Cardiac muscle cell (in vitro differentiated cells and primary cell): ENCODE measurements at regions not wholly inside any gene's neighbourhood (a gene's known extent, or its start where the extent isn't known, plus 50 kb on each side); places are given as distances from the start of the nearest gene placed in this dataset.
"Not testable (repeated sequence)": the region's sequence is repeated elsewhere in the genome, so short reads cannot be mapped to it uniquely, and the experiment has no call there.

Experiments
- DNase-seq, 2 donors: peaks; one replicate each; pipeline versions ENCODE4 v3.0.0 to v3.0.0-alpha.2; 2010 to 2017; ENCODE audit warnings: low read depth in 1 of 2, low spot score in 1 of 2
- H3K27ac ChIP-seq: fragments of 200-600 bp; sonication (generic); 2 replicates; pipeline ENCODE4 v1.5.1; 2016
- H3K27me3 ChIP-seq: fragments of 200-600 bp; sonication (generic); 2 replicates; pipeline ENCODE4 v1.6.0; 2016; ENCODE audit warnings: control low read depth
- H3K36me3 ChIP-seq: fragments of 200-600 bp; sonication (generic); 2 replicates; pipeline ENCODE4 v1.5.1; 2016; ENCODE audit warnings: control low read depth
- H3K4me1 ChIP-seq: fragments of 200-600 bp; sonication (generic); 2 replicates; pipeline ENCODE4 v1.8.1; 2017; ENCODE audit warnings: low read depth, mild to moderate bottlenecking, mixed run types
- H3K4me3 ChIP-seq: fragments of 200-600 bp; sonication (generic); 2 replicates; pipeline ENCODE4 v1.5.1; 2016; ENCODE audit warnings: mild to moderate bottlenecking
- H3K9me3 ChIP-seq: fragments of 200-600 bp; sonication (generic); 2 replicates; pipeline ENCODE4 v1.5.1; 2017; ENCODE audit warnings: low read depth, mild to moderate bottlenecking, control low read depth
- CTCF ChIP-seq: IDR thresholded peaks from 2 replicates; pipeline ENCODE4 v1.5.1; 2012; ENCODE audit warnings: low read depth, mild to moderate bottlenecking, low read length

GRCh38 chr1:90348934-90349333 is 354.0 kb downstream of the ZNF326 start:
- H3K9me3 ChIP-seq = no peaks in the 10 kb centered on the region

GRCh38 chr1:90348459-90348858 is 353.5 kb downstream of the ZNF326 start:
- H3K4me3 ChIP-seq, DNase-seq, H3K36me3 ChIP-seq, H3K9me3 ChIP-seq, H3K4me1 ChIP-seq, H3K27ac ChIP-seq, H3K27me3 ChIP-seq: not testable (repeated sequence)

More at GRCh38 chr1:90348934-90349333, 354.0 kb downstream of the ZNF326 start:
- Histone ChIP-seq H3K4me3 (no peak overlapping the region), H3K4me1 (no peaks in the 10 kb centered on the region), H3K27ac (no peak overlapping the region), H3K36me3 (no peaks in the 10 kb centered on the region), H3K27me3 (no peaks in the 10 kb centered on the region)
- DNase-seq = no peak
- TF ChIP-seq CTCF = no peak

- DNase-seq = no peak
- H3K4me1 ChIP-seq = no peaks in the 10 kb centered on the region
- no peaks in the 10 kb centered on the region for H3K9me3 ChIP-seq
- no peaks in the 10 kb centered on the region for H3K27me3 ChIP-seq
- H3K27ac ChIP-seq = no peak overlapping the region
- no peak overlapping the region for H3K4me3 ChIP-seq
- H3K36me3 ChIP-seq = no peaks in the 10 kb centered on the region
- TF ChIP-seq CTCF = no peak
Observed at GRCh38 chr1:90347366-90347765, 352.5 kb downstream of the ZNF326 start.

GRCh38 chr1:90346757-90347156 is 351.8 kb downstream of the ZNF326 start:
- Histone ChIP-seq H3K27me3 (no peaks in the 10 kb centered on the region), H3K4me1 (no peaks in the 10 kb centered on the region), H3K9me3 (no peaks in the 10 kb centered on the region), H3K4me3 (no peak overlapping the region), H3K27ac (no peak overlapping the region), H3K36me3 (no peaks in the 10 kb centered on the region)
- no peak for DNase-seq
- no peak for TF ChIP-seq CTCF

- TF ChIP-seq CTCF = no peak
Observed at GRCh38 chr1:90346349-90346748, 351.4 kb downstream of the ZNF326 start.

GRCh38 chr1:90344963-90345730 is 350.2 kb downstream of the ZNF326 start:
- H3K4me1 ChIP-seq = no peaks in the 10 kb centered on the region
- H3K4me3 ChIP-seq = no peak overlapping the region
- no peak overlapping the region for H3K27ac ChIP-seq
- no peaks in the 10 kb centered on the region for H3K27me3 ChIP-seq
- no peaks in the 10 kb centered on the region for H3K9me3 ChIP-seq
- DNase-seq = no peak
- H3K36me3 ChIP-seq = no peaks in the 10 kb centered on the region
- TF ChIP-seq CTCF = no peak

More at GRCh38 chr1:90346349-90346748, 351.4 kb downstream of the ZNF326 start:
- H3K4me3 ChIP-seq = no peak overlapping the region
- H3K27me3 ChIP-seq = no peaks in the 10 kb centered on the region
- no peaks in the 10 kb centered on the region for H3K4me1 ChIP-seq
- no peak for DNase-seq
- H3K36me3 ChIP-seq = no peaks in the 10 kb centered on the region
- H3K9me3 ChIP-seq = no peaks in the 10 kb centered on the region
- H3K27ac ChIP-seq = no peak overlapping the region
